Stimulated activated CD8-positive, alpha-beta memory T cell treated with anti-CD3 and anti-CD28 coated beads, Interleukin-2, amount 100 ng/mL, for 48 hours (primary cell): ENCODE measurements at regions not wholly inside any gene's neighbourhood (a gene's known extent, or its start where the extent isn't known, plus 50 kb on each side); places are given as distances from the start of the nearest gene placed in this dataset.

Source experiments
- DNase-seq, 2 donors: peaks; one replicate each; pipeline ENCODE4 v3.0.0-alpha.2; 2020; ENCODE audit warnings: low read depth in 2 of 2

DNA sequence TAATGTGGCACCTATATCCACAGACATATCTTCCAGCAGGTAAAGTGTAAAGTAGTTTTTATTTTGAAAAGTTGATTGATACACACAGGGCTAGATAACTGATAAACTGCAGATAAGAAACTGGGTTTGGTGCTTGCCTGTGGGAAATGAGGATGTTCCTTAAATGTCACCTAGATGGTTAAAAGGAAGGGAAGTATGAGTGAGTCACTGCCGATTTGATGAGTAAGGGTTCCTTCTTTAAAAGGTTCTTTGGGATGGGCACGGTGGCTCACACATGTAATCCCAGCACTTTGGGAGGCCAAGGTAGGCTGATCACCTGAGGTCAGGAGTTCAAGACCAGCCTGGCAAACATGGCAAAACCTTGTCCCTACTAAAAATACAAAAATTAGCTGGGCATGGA lies 73.8 kb upstream of the FRY start:
- no peak for DNase-seq

DNA sequence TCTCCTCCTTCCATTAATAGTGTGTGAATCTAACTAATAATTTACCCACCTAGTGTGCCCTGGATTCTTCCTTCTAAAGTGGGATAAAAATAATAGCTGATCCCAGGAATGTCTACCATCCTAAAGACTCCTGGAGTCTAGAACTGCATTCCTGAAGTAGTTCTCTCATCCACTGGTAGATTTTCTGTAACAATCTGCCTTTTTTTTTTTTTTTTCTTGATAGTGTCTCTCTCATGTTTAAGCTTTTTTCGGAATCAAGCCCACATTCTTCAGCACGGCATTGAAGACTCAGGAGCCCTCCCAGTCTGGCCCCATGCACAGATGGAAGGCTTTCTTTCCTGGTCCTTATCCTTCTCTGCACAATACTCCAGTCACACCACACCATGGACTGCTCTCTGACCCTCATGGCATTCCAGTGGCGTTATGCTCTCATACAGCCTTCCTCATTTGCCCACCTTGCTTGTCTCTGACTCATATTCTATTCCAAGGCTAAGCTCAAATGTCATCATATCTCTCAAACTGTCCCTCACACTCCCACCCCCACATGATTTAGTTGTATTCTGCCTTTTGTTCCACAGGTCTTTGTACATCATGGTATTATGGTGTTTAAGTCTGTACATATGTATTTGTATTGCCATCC lies 68.7 kb upstream of the FRY start:
- no peak for DNase-seq

DNA sequence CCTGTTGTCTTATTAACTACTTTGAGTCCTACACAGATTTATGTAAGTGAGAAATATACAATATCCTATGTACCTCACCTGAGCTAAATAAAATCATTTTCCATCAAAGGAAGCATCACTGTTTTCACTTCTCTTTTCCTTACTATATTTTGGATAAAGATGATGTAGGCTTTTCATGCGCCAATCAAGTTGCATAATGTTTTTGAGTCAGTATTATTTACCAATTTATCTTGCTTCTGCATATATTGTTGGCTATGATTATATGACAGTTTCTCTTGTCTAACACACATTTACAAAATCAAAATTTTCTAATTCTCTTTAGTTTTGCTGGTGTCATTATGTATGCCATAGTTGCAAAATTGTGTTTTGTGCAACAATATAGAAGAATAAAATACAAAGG lies 67.9 kb upstream of the FRY start:
- no peak for DNase-seq

DNA sequence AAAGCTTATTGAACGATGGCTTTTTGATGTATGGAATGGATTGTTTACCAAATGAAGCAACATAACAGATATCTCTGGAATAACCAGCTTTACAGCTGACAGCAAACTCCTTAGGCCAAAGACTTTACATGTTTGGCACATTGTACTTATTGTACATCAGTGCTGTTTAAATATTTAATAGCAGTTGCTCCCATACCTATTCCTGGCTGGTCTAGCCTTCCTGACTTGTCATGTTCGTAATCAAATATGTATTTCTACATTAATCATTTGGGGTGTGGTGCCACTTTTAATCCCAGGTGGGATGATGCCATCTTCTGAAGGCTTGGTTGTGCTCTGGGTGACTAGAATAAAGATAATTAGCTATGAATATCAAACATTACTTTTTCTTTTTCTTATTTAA lies 67.4 kb upstream of the FRY start:
- no peak for DNase-seq

DNA sequence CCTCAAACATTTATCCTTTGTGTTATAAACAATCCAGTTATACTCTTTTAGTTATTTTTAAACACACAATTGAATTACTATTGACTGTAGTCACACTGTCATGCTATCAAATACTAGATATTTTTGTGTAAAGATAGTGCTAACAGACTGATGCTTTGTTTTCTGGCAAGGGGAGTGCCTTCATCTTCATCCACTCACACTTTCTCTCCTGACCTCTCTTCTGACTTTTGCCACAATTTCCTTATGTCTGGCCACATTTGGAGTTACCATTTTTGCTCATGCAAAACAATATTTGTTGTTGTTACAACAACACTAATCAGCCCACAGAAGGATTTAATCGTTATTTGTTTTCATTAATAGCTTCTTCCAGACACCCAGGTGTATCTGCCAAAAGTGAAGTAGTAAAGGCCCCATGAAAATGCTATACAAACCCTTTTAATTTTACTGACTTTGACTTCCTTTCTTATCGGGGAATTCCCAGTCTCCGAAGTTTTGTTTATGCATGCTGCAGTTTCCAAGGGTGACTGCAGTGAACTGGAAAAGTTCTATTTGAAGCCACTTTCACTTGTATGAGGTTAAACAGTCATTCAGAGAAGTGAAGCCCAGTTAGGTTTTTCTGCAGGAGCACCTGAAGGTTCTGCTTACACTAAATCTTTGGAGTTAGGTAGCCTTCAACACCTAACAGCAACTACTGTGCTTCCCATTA lies 66.1 kb upstream of the FRY start:
- no peak for DNase-seq

DNA sequence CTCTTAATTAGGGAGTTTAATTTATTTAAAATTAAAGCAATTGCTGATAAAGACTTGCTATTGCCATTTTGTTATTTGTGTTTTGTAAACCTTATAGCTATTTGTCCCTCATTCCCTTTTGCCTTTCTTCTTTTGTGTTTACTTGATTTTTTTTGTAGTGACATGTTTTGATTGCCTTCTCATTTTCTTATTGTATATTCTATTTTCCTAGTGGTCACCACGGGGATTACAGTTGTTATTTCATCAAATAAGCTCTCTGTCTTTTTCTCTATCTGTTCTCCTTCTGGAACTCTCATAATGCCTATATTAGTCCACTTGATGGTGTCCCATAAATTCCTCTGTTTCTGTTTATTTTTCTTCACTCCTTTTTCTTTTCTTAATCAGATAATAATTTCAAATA lies 64.4 kb upstream of the FRY start:
- DNase-seq = no peak

DNA sequence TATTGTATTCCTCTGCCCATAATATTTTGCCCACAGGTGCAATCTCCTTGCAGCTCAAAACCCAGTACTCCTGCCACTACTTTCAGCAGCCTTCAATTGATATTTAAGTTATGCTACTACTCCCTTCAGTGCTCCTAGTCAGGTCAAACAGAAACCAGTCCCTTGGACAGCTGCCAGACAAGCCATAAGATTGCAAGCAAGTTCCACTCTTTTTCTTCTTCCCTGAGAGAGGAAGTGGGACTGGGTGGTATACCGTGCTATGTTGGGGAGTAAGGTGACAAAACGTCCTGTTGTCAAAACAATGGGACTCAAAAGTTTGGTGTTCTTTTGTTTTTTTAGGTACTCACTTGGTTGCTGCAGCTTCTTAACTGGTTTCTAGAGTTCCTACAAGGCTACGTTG lies 63.1 kb upstream of the FRY start:
- no peak for DNase-seq

DNA sequence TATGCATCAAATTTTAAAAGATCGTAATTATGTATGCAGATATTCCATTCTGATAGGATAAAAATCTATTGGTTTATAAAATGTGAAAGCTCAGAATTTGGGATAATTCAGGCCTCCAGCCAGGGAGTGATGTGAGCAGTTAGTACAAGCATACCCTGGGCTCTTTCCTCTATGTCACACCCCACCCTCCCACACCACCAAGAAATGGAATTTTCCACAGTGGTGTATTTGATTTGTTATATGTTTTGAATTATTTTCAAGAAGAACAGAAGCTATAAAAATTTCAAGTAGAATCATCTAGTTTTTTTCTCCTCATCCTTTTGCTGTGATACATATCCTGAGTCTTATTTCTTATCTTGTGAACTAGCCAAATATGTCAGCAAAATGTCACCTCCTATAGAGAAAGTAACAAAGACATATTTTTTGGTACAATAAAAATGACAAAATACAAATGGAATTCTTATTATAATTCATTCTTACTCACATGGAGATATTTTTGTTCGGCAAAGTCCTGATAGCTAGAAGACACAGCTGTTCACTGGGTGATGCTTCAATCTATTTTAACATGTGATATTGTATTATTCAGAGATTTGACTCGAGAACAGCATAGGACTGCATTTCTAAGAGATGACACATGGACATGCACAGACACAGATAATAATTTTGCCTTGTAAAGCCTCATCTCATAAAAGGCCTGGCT lies 61.2 kb upstream of the FRY start:
- DNase-seq = no peak

DNA sequence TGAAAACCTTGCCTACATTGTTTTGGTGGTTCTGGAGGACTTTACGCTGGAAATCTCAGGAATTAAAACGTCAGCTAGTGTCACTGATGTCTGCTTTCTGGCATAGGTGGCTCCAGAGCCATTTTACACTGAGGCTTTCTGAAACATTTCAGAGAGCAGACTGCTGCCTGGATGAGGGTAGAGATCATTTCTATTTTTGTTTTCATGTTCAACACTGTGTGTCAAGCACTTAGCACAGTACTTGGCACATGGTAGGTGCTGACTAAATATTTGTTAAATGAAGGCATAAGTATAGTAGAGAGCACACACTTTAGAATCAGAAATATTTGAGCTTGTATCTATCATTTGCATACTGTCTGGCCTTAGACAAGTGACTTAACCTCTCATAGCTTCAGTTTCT lies 59.1 kb upstream of the FRY start:
- no peak for DNase-seq

DNA sequence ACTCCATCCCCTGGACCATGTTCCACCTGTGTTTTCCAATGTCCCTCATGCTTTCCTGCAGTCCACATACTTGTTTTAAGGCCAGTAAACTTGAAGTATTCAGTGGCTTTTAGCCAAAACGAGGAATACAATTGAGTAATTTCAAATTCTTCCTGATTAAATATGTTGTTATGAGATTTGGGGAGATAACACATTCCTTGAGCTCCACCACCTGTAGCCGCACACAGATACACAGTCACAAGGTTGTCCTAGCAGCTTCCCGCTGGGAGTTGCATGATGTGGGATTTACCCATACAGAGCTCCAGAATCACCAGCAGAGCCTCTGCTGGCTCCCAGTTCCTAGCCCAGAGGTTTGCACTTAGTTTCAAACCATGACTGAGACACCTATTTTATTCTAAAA lies 53.6 kb upstream of the FRY start:
- DNase-seq = no peak

DNA sequence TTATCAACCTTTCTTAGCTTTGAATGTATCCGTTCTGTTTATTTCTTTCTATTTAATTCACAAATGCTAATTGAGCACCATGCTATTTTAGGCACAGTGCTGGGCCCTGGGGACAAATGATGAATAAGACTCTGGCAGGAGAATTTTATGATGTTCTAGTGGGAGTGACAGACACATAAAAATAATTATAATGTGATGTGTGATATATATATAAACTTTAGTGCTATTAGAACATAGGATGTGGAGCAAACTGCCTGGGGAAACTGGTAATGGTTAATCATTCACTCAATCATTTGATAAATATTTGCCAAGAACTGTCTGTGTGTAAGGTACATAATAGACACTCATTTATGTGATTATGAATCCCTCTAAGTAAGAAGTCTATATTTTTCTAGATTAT lies 50.7 kb upstream of the FRY start:
- DNase-seq = no peak
